GM18505 (cell line): ENCODE measurements at regions not wholly inside any gene's neighbourhood (a gene's known extent, or its start where the extent isn't known, plus 50 kb on each side); places are given as distances from the start of the nearest gene placed in this dataset.
A peak's percentile ranks its signal among the peaks of the same experiment; 100 is the strongest.
"Not testable (repeated sequence)": the region's sequence is repeated elsewhere in the genome, so short reads cannot be mapped to it uniquely, and the experiment has no call there.

Experiments
- ATAC-seq: cut with Tn5 transposase; IDR thresholded peaks from one replicate; pipeline ENCODE4 v1.9.1; 2021; ENCODE audit not compliant: unreplicated experiment
- POLR2A ChIP-seq: IDR thresholded peaks from 4 replicates; pipeline ENCODE4 v1.6.1; 2011; ENCODE audit warnings: borderline replicate concordance; ENCODE audit not compliant: insufficient read depth, insufficient read length; ENCODE audit errors: extremely low read depth

GRCh38 chr18:38642711-38643110 is 1077.1 kb upstream of the CELF4 start:
- no peak for TF ChIP-seq POLR2A
- ATAC-seq, result no peak

GRCh38 chr18:38639700-38640099 is 1074.1 kb upstream of the CELF4 start:
- not testable (repeated sequence) for ATAC-seq

GRCh38 chr18:38635709-38636430 is 1070.3 kb upstream of the CELF4 start:
- ATAC-seq, result no peak
- TF ChIP-seq POLR2A, result no peak

GRCh38 chr18:38634117-38634516 is 1068.5 kb upstream of the CELF4 start:
- no peak for TF ChIP-seq POLR2A

GRCh38 chr18:38633333-38633732 is 1067.7 kb upstream of the CELF4 start:
- ATAC-seq, result no peak
- no peak for TF ChIP-seq POLR2A

More at GRCh38 chr18:38634117-38634516, 1068.5 kb upstream of the CELF4 start:
- no peak for ATAC-seq

GRCh38 chr18:38619129-38619528 is 1053.5 kb upstream of the CELF4 start:
- no peak for TF ChIP-seq POLR2A
- ATAC-seq, result no peak

- TF ChIP-seq POLR2A, result no peak
- no peak for ATAC-seq
These were observed 1050.7 kb upstream of the CELF4 start for GRCh38 chr18:38616306-38616705.

- no peak for TF ChIP-seq POLR2A
- no peak for ATAC-seq
These were observed 1047.3 kb upstream of the CELF4 start for GRCh38 chr18:38612904-38613303.

- peak; percentile 92 for ATAC-seq
- no peak for TF ChIP-seq POLR2A
These were observed 1045.7 kb upstream of the CELF4 start for GRCh38 chr18:38611036-38611964.

- TF ChIP-seq POLR2A, result no peak
- peak; percentile 22 for ATAC-seq
These were observed 1041.2 kb upstream of the CELF4 start for GRCh38 chr18:38606841-38607240.

- ATAC-seq, result no peak
- TF ChIP-seq POLR2A, result no peak
These were observed 1036.7 kb upstream of the CELF4 start for GRCh38 chr18:38602341-38602740.

GRCh38 chr18:38587571-38587970 is 1022.0 kb upstream of the CELF4 start:
- ATAC-seq, result no peak
- no peak for TF ChIP-seq POLR2A

- ATAC-seq, result no peak
- no peak for TF ChIP-seq POLR2A
These were observed 1020.7 kb upstream of the CELF4 start for GRCh38 chr18:38586327-38586726.

- no peak for TF ChIP-seq POLR2A
- no peak for ATAC-seq
These were observed 1014.2 kb upstream of the CELF4 start for GRCh38 chr18:38579764-38580163.
